ENCODE measurements at regions not wholly inside any gene's neighbourhood (a gene's known extent, or its start where the extent isn't known, plus 50 kb on each side); places are given as distances from the start of the nearest gene placed in this dataset.

- H3K27ac ChIP-seq = no peak overlapping the region
- H3K27me3 ChIP-seq (replicated peaks) = no peaks in the 10 kb centered on the region
- no peak for DNase-seq
- TF ChIP-seq CTCF (IDR thresholded peaks at IDR 0.05; ENCODE audit: low read depth, low read length, missing control alignments) = no peak
- H3K4me3 ChIP-seq (ENCODE audit: low read depth, low read length) = no peak overlapping the region
- no peaks in the 10 kb centered on the region for H3K36me3 ChIP-seq (replicated peaks)
- in situ Hi-C loops (cut with HindIII; ENCODE audit: low pct_ligation_motif_present, low sequenced_read_pairs) = no loop called here
These were observed 328.2 kb upstream of the SHH start for GRCh38 chr7:156140447-156140846.

GRCh38 chr7:156139633-156140032 lies 327.4 kb upstream of the SHH start:
- Histone ChIP-seq H3K4me3 (ENCODE audit: low read depth, low read length) (no peak overlapping the region), H3K27ac (no peak overlapping the region), H3K36me3 (replicated peaks) (no peaks in the 10 kb centered on the region), H3K27me3 (replicated peaks) (no peaks in the 10 kb centered on the region)
- TF ChIP-seq CTCF (IDR thresholded peaks at IDR 0.05; ENCODE audit: low read depth, low read length, missing control alignments) = no peak
- no peak for DNase-seq
- in situ Hi-C loops (cut with HindIII; ENCODE audit: low pct_ligation_motif_present, low sequenced_read_pairs) = no loop called here

- in situ Hi-C loops (cut with HindIII; ENCODE audit: low pct_ligation_motif_present, low sequenced_read_pairs) = no loop called here
These were observed 326.8 kb upstream of the SHH start for GRCh38 chr7:156139112-156139511.

GRCh38 chr7:156131881-156132280 lies 319.6 kb upstream of the SHH start:
- no peak overlapping the region for H3K27ac ChIP-seq
- DNase-seq = no peak
- in situ Hi-C loops (cut with HindIII; ENCODE audit: low pct_ligation_motif_present, low sequenced_read_pairs) = no loop called here

More at GRCh38 chr7:156139112-156139511, 326.8 kb upstream of the SHH start:
- Histone ChIP-seq H3K27me3 (replicated peaks) (no peaks in the 10 kb centered on the region), H3K27ac (no peak overlapping the region), H3K36me3 (replicated peaks) (no peaks in the 10 kb centered on the region), H3K4me3 (ENCODE audit: low read depth, low read length) (no peak overlapping the region)
- no peak for DNase-seq
- TF ChIP-seq CTCF (IDR thresholded peaks at IDR 0.05; ENCODE audit: low read depth, low read length, missing control alignments) = no peak

GRCh38 chr7:156129522-156129921 lies 317.3 kb upstream of the SHH start:
- no peaks in the 10 kb centered on the region for H3K36me3 ChIP-seq (replicated peaks)
- H3K27ac ChIP-seq = no peak overlapping the region
- H3K4me3 ChIP-seq (ENCODE audit: low read depth, low read length) = no peak overlapping the region
- in situ Hi-C loops (cut with HindIII; ENCODE audit: low pct_ligation_motif_present, low sequenced_read_pairs) = no loop called here
- no peaks in the 10 kb centered on the region for H3K27me3 ChIP-seq (replicated peaks)
- DNase-seq = no peak
- no peak for TF ChIP-seq CTCF (IDR thresholded peaks at IDR 0.05; ENCODE audit: low read depth, low read length, missing control alignments)

More at GRCh38 chr7:156131881-156132280, 319.6 kb upstream of the SHH start:
- Histone ChIP-seq H3K27me3 (replicated peaks) (no peaks in the 10 kb centered on the region), H3K36me3 (replicated peaks) (no peaks in the 10 kb centered on the region), H3K4me3 (ENCODE audit: low read depth, low read length) (no peak overlapping the region)
- no peak for TF ChIP-seq CTCF (IDR thresholded peaks at IDR 0.05; ENCODE audit: low read depth, low read length, missing control alignments)

GRCh38 chr7:156128496-156128895 lies 316.2 kb upstream of the SHH start:
- TF ChIP-seq CTCF (IDR thresholded peaks at IDR 0.05; ENCODE audit: low read depth, low read length, missing control alignments) = no peak
- no peaks in the 10 kb centered on the region for H3K27me3 ChIP-seq (replicated peaks)
- DNase-seq = no peak
- in situ Hi-C loops (cut with HindIII; ENCODE audit: low pct_ligation_motif_present, low sequenced_read_pairs) = no loop called here
- H3K27ac ChIP-seq = no peak overlapping the region
- no peak overlapping the region for H3K4me3 ChIP-seq (ENCODE audit: low read depth, low read length)
- no peaks in the 10 kb centered on the region for H3K36me3 ChIP-seq (replicated peaks)

Data from brain microvascular endothelial cell (primary cell).